BLaER1 treated with 17β-estradiol and CSF1 and Interleukin-3, amounts not matched to agents 10 nM and 100 nM (cell line): ENCODE measurements at regions not wholly inside any gene's neighbourhood (a gene's known extent, or its start where the extent isn't known, plus 50 kb on each side); places are given as distances from the start of the nearest gene placed in this dataset.

Experiments
- H3K27ac ChIP-seq, 11 experiments: shearing (Covaris generic); formaldehyde crosslinking; 2 replicates each; pipeline ENCODE4 v1.8.1; 2022
- H3K27me3 ChIP-seq, 11 experiments: shearing (Covaris generic); formaldehyde crosslinking; 2 replicates each; pipeline ENCODE4 v1.8.1; 2022
- H3K36me3 ChIP-seq, 11 experiments: shearing (Covaris generic); formaldehyde crosslinking; 2 replicates each; pipeline ENCODE4 v1.8.1; 2022
- H3K4me1 ChIP-seq, 10 experiments: shearing (Covaris generic); formaldehyde crosslinking; 2 replicates each; pipeline ENCODE4 v1.8.1; 2022
- H3K4me2 ChIP-seq, 11 experiments: shearing (Covaris generic); formaldehyde crosslinking; 2 replicates each; pipeline ENCODE4 v1.8.1; 2022
- H3K4me3 ChIP-seq, 10 experiments: shearing (Covaris generic); formaldehyde crosslinking; 2 replicates each; pipeline ENCODE4 v1.8.1; 2022
- H3K9ac ChIP-seq, 11 experiments: shearing (Covaris generic); formaldehyde crosslinking; 2 replicates each; pipeline ENCODE4 v1.8.1; 2022
- H3K9me3 ChIP-seq, 11 experiments: shearing (Covaris generic); formaldehyde crosslinking; replicated peaks in 1 of 11; 2 replicates each; pipeline ENCODE4 v1.8.1; 2022
- H4K20me1 ChIP-seq, 11 experiments: shearing (Covaris generic); formaldehyde crosslinking; 2 replicates each; pipeline ENCODE4 v1.8.1; 2022
- Cebpa-rat ChIP-seq, 11 experiments: shearing (Covaris generic); IDR thresholded peaks; 2 replicates each; pipeline ENCODE4 v1.8.1; 2022

DNA sequence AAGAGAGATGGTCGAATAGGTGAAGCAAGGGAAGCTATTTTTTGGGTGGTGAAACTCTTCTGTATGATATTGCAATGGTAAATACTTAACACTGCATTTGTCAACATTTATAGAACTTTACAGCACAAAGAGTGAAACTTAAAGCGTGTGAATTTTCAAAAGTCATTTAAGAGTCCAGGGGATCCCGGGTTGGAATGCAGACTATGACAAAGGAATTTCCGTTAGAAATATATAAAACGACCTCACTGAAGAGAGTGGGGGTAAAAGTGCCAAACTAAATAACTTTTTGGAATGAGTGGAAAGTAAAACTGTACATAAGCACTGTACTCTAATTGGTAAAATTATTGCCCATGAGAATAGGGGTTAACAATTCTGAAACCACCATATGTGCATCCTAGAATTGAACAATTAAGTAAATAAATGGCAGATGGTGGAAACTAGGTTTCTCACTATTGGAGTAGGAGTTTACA, 191.0 kb upstream of the FN1 start:
- TF ChIP-seq Cebpa-rat (IDR thresholded peaks at IDR 0.05) = no peak
- H3K9ac ChIP-seq = no peak overlapping the region
- peaks cover 0 to 9% (median 0%) of the 10 kb centered on the region in 10 experiments; a peak in 6 of 20 replicates for H3K4me1 ChIP-seq
- H3K9me3 ChIP-seq = peaks cover 6 to 23% (median 15%) of the 10 kb centered on the region in 11 experiments; a peak in 20 of 22 replicates
- H4K20me1 ChIP-seq = no peaks in the 10 kb centered on the region
- H3K27me3 ChIP-seq = no peaks in the 10 kb centered on the region
- no peak overlapping the region for H3K27ac ChIP-seq
- no peaks in the 10 kb centered on the region for H3K36me3 ChIP-seq
- H3K4me2 ChIP-seq = no peak overlapping the region
- no peak overlapping the region for H3K4me3 ChIP-seq

DNA sequence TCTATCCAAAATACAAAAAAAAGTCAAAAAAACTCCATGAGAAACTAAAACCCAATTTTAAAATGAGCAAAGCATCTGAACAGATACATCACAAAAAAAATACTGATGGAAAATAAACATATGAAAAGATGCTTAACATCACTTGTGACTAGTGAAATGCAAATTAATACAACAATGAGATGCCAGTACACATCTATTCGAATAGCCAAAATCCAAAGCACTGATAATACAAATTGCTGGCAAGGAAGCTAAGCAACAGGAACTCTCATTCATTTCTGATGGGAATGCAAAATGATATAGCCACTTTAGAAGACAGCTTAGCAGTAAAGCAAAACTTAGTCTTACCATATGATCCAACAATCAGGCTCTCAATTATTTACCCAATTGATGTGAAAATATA, 190.2 kb upstream of the FN1 start:
- Histone ChIP-seq H4K20me1 (no peaks in the 10 kb centered on the region), H3K4me3 (no peak overlapping the region), H3K4me1 (peaks cover 0 to 9% (median 0%) of the 10 kb centered on the region in 10 experiments; a peak in 6 of 20 replicates), H3K27ac (no peak overlapping the region), H3K4me2 (no peak overlapping the region), H3K9me3 (peaks cover 6 to 16% (median 8%) of the 10 kb centered on the region in 11 experiments; a peak in 20 of 22 replicates), H3K36me3 (no peaks in the 10 kb centered on the region), H3K27me3 (no peaks in the 10 kb centered on the region), H3K9ac (no peak overlapping the region)
- no peak for TF ChIP-seq Cebpa-rat (IDR thresholded peaks at IDR 0.05)

DNA sequence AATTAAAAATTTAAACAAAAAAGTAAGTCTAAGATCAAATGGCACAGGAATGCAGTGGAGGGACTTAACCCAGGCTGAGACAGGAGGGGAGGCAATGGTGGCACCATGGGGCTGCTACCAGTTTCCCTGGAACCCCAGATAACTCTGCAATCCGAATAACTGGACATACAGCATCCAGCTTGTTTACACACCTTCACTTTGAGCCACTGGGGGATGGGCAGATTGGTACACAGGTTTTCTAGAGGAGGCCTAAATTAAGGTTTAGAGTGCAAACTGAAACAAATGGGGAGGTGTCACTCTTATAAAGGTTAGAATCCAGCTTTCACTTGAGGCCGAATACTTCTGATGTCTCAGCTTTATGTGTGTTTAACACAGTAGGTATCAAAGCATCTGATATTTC, 189.3 kb upstream of the FN1 start:
- Histone ChIP-seq H3K27ac (no peak overlapping the region), H3K9me3 (peaks cover 0 to 11% (median 0%) of the 10 kb centered on the region in 11 experiments; a peak in 6 of 22 replicates), H3K4me3 (no peak overlapping the region), H3K9ac (no peak overlapping the region), H3K4me2 (no peak overlapping the region), H3K27me3 (no peaks in the 10 kb centered on the region), H4K20me1 (no peaks in the 10 kb centered on the region), H3K4me1 (peaks cover 0 to 13% (median 0%) of the 10 kb centered on the region in 10 experiments; a peak in 9 of 20 replicates), H3K36me3 (no peaks in the 10 kb centered on the region)
- TF ChIP-seq Cebpa-rat (IDR thresholded peaks at IDR 0.05) = no peak

DNA sequence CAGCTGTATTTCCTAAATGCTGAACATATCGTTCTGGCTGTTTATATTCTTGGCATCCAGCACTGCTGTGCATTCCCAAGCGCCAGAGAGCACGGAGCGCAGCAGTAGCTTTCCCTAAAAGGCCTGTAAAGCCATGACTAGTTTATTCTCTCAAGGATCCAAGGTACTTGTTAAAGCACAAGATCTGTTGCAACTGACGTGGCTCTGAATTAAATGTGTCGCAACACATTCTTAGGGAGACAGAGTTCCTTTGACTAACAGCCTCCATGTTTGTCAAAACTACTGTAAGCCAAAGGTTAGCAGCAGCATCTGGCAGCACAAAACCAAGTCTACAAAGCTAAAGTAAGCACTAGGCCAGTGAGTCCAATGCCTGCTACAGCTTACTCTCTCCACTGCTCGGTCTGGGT, 188.6 kb upstream of the FN1 start:
- peaks cover 0 to 21% (median 0%) of the 10 kb centered on the region in 10 experiments; a peak in 9 of 20 replicates for H3K4me1 ChIP-seq
- H3K4me3 ChIP-seq = no peak overlapping the region
- no peaks in the 10 kb centered on the region for H3K27me3 ChIP-seq
- H3K9ac ChIP-seq = no peak overlapping the region
- no peaks in the 10 kb centered on the region for H4K20me1 ChIP-seq
- H3K4me2 ChIP-seq = peak overlapping the region in 1 of 11 experiments; percentile 13; a peak in 1 of 22 replicates
- TF ChIP-seq Cebpa-rat (IDR thresholded peaks at IDR 0.05) = peak in 7 of 11 experiments; percentile 22 to 78 (median 35); a peak in 8 of 22 replicates
- H3K27ac ChIP-seq = no peak overlapping the region
- peaks cover 0 to 8% (median 0%) of the 10 kb centered on the region in 11 experiments; a peak in 1 of 22 replicates for H3K9me3 ChIP-seq
- no peaks in the 10 kb centered on the region for H3K36me3 ChIP-seq

DNA sequence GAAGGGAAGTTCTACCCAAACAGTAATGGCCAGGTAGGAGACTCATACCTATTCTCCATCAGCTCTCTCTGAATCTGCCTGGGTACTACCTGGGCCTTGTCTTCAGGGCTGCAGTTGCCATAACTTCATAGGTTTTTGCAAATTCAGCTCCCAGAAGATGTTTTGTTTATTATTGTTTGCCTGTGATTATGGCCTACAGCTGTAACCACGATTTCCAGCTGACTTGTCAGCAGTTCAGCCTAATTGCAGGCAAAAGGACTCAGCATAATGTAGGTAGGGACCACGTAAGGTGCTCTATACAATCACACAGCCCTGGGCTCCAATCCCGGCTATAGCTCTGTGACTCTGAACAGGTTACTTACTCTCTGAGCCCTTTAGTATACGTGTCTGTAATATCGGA, 187.0 kb upstream of the FN1 start:
- H3K27me3 ChIP-seq = no peaks in the 10 kb centered on the region
- H3K36me3 ChIP-seq = no peaks in the 10 kb centered on the region
- peaks cover 0 to 8% (median 0%) of the 10 kb centered on the region in 11 experiments; a peak in 1 of 22 replicates for H3K9me3 ChIP-seq
- no peak overlapping the region for H3K9ac ChIP-seq
- no peaks in the 10 kb centered on the region for H4K20me1 ChIP-seq
- H3K4me3 ChIP-seq = no peak overlapping the region
- H3K4me2 ChIP-seq = no peak overlapping the region
- TF ChIP-seq Cebpa-rat (IDR thresholded peaks at IDR 0.05) = no peak
- peaks cover 0 to 22% (median 0%) of the 10 kb centered on the region in 10 experiments; a peak in 9 of 20 replicates for H3K4me1 ChIP-seq
- no peak overlapping the region for H3K27ac ChIP-seq

DNA sequence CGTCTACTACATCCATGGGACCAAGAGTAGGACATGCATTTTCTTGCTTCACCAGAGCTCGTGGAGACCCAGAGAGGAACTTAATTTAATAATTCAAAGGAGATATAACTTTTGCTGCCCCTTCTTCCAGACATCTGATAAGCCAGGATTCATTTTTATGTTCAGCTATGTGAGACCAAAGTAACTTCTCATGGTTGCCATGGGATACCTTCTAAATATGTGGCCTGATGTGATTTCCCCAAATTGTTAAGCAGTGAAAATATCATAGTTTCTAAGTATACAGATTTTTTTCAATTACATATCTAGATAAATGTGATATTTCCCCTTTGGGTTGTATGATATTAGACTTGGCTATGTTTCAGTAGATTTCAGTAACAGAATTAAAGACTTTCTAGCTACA, 185.5 kb upstream of the FN1 start:
- H3K4me2 ChIP-seq = no peak overlapping the region
- TF ChIP-seq Cebpa-rat (IDR thresholded peaks at IDR 0.05) = no peak
- H3K4me3 ChIP-seq = no peak overlapping the region
- no peak overlapping the region for H3K9ac ChIP-seq
- peaks cover 0 to 8% (median 0%) of the 10 kb centered on the region in 11 experiments; a peak in 1 of 22 replicates for H3K9me3 ChIP-seq
- H3K36me3 ChIP-seq = no peaks in the 10 kb centered on the region
- peaks cover 0 to 34% (median 0%) of the 10 kb centered on the region in 10 experiments; a peak in 9 of 20 replicates for H3K4me1 ChIP-seq
- no peak overlapping the region for H3K27ac ChIP-seq
- no peaks in the 10 kb centered on the region for H3K27me3 ChIP-seq
- no peaks in the 10 kb centered on the region for H4K20me1 ChIP-seq

DNA sequence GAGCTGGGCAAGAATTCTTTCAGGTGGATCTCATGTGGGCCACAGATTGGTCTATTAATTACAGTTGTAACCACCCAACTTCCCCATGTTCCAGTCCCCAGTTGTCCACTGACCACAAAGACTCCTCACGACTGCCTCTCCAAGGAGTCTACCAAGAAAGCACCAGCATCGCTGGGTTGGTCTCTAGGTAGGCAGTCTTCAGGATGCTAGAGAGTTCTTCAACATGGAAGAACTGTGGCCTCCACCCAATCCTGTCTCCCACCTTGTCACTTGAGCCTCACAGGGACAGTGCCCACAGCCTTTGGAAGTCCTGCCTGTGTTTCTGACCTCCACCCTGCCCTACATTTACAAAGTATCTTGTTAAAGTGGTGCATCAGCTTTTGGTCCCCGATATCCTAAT, 184.7 kb upstream of the FN1 start:
- no peaks in the 10 kb centered on the region for H3K36me3 ChIP-seq
- no peak overlapping the region for H3K9ac ChIP-seq
- no peak for TF ChIP-seq Cebpa-rat (IDR thresholded peaks at IDR 0.05)
- no peaks in the 10 kb centered on the region for H4K20me1 ChIP-seq
- H3K4me3 ChIP-seq = no peak overlapping the region
- no peak overlapping the region for H3K27ac ChIP-seq
- peak overlapping the region in 5 of 11 experiments; percentile 26 to 55 (median 36); a peak in 6 of 22 replicates for H3K4me2 ChIP-seq
- no peaks in the 10 kb centered on the region for H3K27me3 ChIP-seq
- peaks cover 0 to 43% (median 4%) of the 10 kb centered on the region in 10 experiments; a peak in 9 of 20 replicates for H3K4me1 ChIP-seq
- peaks cover 0 to 8% (median 0%) of the 10 kb centered on the region in 11 experiments; a peak in 2 of 22 replicates for H3K9me3 ChIP-seq

DNA sequence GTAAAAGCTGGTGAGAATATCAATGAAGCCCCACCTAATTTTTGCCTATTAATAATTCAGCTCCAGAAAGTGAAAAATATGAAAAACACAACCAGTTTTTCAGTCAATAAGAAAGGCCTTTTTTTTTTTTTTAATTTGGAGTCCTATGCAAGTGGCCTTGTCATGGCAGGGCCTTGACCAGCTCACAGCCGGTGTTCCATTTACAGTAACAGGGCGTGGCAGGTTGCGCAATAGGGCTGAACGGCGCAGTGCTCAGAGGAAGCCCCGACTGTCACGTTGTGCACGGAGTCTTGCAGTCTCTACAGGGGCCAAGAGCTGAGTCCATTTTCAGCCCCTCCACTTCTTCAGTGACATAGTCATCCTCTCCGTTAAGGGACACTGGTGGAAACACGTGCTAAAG, 184.1 kb upstream of the FN1 start:
- H3K4me1 ChIP-seq = peaks cover 0 to 48% (median 5%) of the 10 kb centered on the region in 10 experiments; a peak in 9 of 20 replicates
- H3K4me3 ChIP-seq = no peak overlapping the region
- H3K36me3 ChIP-seq = no peaks in the 10 kb centered on the region
- peaks cover 0 to 9% (median 2%) of the 10 kb centered on the region in 11 experiments; a peak in 8 of 22 replicates for H3K9me3 ChIP-seq
- H3K27me3 ChIP-seq = no peaks in the 10 kb centered on the region
- no peak overlapping the region for H3K9ac ChIP-seq
- H3K4me2 ChIP-seq = peak overlapping the region in 5 of 11 experiments; percentile 26 to 55 (median 36); a peak in 8 of 22 replicates
- H3K27ac ChIP-seq = no peak overlapping the region
- TF ChIP-seq Cebpa-rat (IDR thresholded peaks at IDR 0.05) = peak in 10 of 11 experiments; percentile 49 to 91 (median 72); a peak in 16 of 22 replicates
- no peaks in the 10 kb centered on the region for H4K20me1 ChIP-seq

DNA sequence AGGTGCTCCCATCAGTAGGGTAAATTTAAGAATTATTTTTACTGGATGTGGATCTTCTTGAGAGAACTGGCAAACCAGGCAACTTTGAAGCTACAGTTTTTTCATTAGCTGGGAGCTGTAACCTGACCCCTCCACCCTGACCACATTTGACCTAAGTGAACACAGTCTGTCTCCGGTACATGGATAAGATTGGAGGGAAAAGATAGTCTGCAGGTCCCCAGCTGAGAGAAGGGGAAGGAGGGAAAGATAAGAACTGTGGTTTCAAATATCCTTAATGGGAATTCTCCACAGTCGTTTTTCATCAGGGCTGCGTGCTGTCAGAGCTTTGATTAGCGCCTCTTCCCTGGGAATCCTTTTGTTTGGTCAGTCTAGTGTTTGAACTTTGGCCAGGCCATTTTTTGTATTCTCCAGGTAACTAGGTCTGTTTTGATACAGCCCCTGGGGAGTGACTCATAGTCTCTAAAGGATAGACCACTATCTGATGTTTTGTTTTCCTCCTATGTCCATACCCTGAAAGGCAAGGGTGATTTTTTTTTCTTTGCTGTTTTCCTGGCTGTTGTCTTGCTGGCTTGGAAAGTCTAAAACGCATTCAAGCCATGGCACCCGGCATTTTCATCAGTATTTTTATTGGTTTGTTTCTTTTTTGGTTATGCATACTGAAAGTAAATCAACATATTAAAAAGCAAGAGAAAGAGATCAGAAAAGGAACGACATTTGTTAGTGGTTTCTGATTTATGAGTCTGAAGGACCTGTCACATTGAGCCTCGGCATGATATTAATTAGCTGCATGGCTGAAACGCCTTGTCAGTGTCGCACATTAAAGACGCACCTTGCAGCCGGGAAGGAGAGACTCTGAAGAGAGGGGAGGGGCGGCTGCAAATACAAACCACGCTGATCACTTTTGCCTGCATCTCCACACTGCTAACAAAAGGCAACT, 183.4 kb upstream of the FN1 start:
- no peaks in the 10 kb centered on the region for H3K36me3 ChIP-seq
- no peak overlapping the region for H3K4me3 ChIP-seq
- no peak for TF ChIP-seq Cebpa-rat (IDR thresholded peaks at IDR 0.05)
- H3K4me2 ChIP-seq = peak overlapping the region in 4 of 11 experiments; percentile 26 to 55 (median 39); a peak in 7 of 22 replicates
- peaks cover 0 to 45% (median 5%) of the 10 kb centered on the region in 10 experiments; a peak in 9 of 20 replicates for H3K4me1 ChIP-seq
- H3K27ac ChIP-seq = no peak overlapping the region
- no peaks in the 10 kb centered on the region for H4K20me1 ChIP-seq
- no peaks in the 10 kb centered on the region for H3K27me3 ChIP-seq
- H3K9me3 ChIP-seq = peaks cover 0 to 14% (median 5%) of the 10 kb centered on the region in 11 experiments; a peak in 8 of 22 replicates
- no peak overlapping the region for H3K9ac ChIP-seq
